Natural killer cell (primary cell): ENCODE measurements at regions not wholly inside any gene's neighbourhood (a gene's known extent, or its start where the extent isn't known, plus 50 kb on each side); places are given as distances from the start of the nearest gene placed in this dataset.
A peak's percentile ranks its signal among the peaks of the same experiment; 100 is the strongest.

Source experiments
- ATAC-seq, 3 donors: fragments of 150-1000 bp in 2 of 3; fragments of 200-7000 bp in 1 of 3; cut with Tn5 transposase; 1 replicate in 1 of 3; 2 replicates in 2 of 3; pipeline ENCODE4 v1.10.0; 2021; ENCODE audit warnings: mild to moderate bottlenecking in 2 of 3, moderate library complexity in 2 of 3
- DNase-seq, 2 donors: peaks; one replicate each; pipeline versions ENCODE4 v3.0.0 to v3.0.0-alpha.2; 2013 to 2021; ENCODE audit warnings: mixed read lengths in 1 of 2
- H3K27ac ChIP-seq: one replicate; pipeline ENCODE4 v1.5.1; 2013; ENCODE audit warnings: mild to moderate bottlenecking, low read length
- H3K27me3 ChIP-seq: one replicate; pipeline ENCODE4 v1.6.1; 2013; ENCODE audit warnings: low read length; ENCODE audit not compliant: control insufficient read depth, insufficient read depth
- H3K36me3 ChIP-seq: one replicate; pipeline ENCODE4 v1.6.1; 2013; ENCODE audit warnings: low read length; ENCODE audit not compliant: control insufficient read depth, insufficient read depth
- H3K4me1 ChIP-seq: one replicate; pipeline ENCODE4 v1.6.1; 2013; ENCODE audit warnings: low read length; ENCODE audit not compliant: control insufficient read depth, insufficient read depth
- H3K4me3 ChIP-seq: one replicate; pipeline ENCODE4 v1.5.1; 2013; ENCODE audit warnings: low read length
- H3K9me3 ChIP-seq: one replicate; pipeline ENCODE4 v1.6.1; 2013; ENCODE audit warnings: low read length; ENCODE audit not compliant: control insufficient read depth, insufficient read depth
- H3K27ac Mint-ChIP-seq, 2 donors: one replicate each; pipeline ENCODE4 v1.8.0; 2022; ENCODE audit warnings: mild to moderate bottlenecking in 2 of 2, mixed read lengths in 2 of 2, moderate library complexity in 1 of 2
- H3K27me3 Mint-ChIP-seq, 2 donors: one replicate each; pipeline ENCODE4 v1.8.0; 2022; ENCODE audit warnings: low read depth in 2 of 2, mixed read lengths in 2 of 2
- H3K36me3 Mint-ChIP-seq: one replicate; pipeline ENCODE4 v1.8.0; 2022; ENCODE audit warnings: mixed read lengths
- H3K4me1 Mint-ChIP-seq, 2 donors: one replicate each; pipeline ENCODE4 v1.8.0; 2022; ENCODE audit warnings: mixed read lengths in 2 of 2
- H3K4me3 Mint-ChIP-seq: one replicate; pipeline ENCODE4 v1.8.0; 2022; ENCODE audit warnings: mild to moderate bottlenecking, moderate library complexity, mixed read lengths
- H3K9me3 Mint-ChIP-seq, 2 donors: one replicate each; pipeline ENCODE4 v1.8.0; 2022; ENCODE audit warnings: mixed read lengths in 2 of 2
- CTCF ChIP-seq: fragments of 200-600 bp; IDR thresholded peaks from one replicate; pipeline ENCODE4 v1.8.0; 2022; ENCODE audit warnings: antibody characterized with exemption
- WGBS: methylation state at CpG from one replicate; pipeline ENCODE4 v1.1.7; 2013; ENCODE audit warnings: missing lambda C conversion rate; ENCODE audit not compliant: insufficient coverage; 5-methylcytosine and 5-hydroxymethylcytosine counted together
- intact Hi-C: fragments of 100-400 bp; cut with micrococcal nuclease; formaldehyde crosslinking; loops from one replicate; pipeline ENCODE4 v1.14.2; 2022

GRCh38 chr6:79782792-79783580 lies 151.9 kb downstream of the SH3BGRL2 start:
- H3K4me3 ChIP-seq: no peak overlapping the region
- ATAC-seq: peak in 1 of 3 donors; percentile 17
- no peaks in the 10 kb centered on the region for H3K27me3 ChIP-seq
- Mint-ChIP-seq H3K27me3 (peaks cover 6 to 8% of the 10 kb centered on the region in 2 donors), H3K4me1 (peaks cover 2 to 5% of the 10 kb centered on the region in 2 donors), H3K27ac (no peak overlapping the region), H3K9me3 (no peaks in the 10 kb centered on the region), H3K36me3 (no peaks in the 10 kb centered on the region), H3K4me3 (no peak overlapping the region)
- no peak overlapping the region for H3K27ac ChIP-seq
- no peaks in the 10 kb centered on the region for H3K9me3 ChIP-seq
- peaks cover 4% of the 10 kb centered on the region for H3K4me1 ChIP-seq
- TF ChIP-seq CTCF: no peak
- 67% methylated on average over 5 of the region's 5 CpGs for WGBS
- intact Hi-C loops: no loop called here
- no peak for DNase-seq
- H3K36me3 ChIP-seq: no peaks in the 10 kb centered on the region

- Mint-ChIP-seq H3K4me1 (peaks cover 6 to 11% of the 10 kb centered on the region in 2 donors), H3K27ac (no peak overlapping the region), H3K27me3 (peaks cover 8 to 13% of the 10 kb centered on the region in 2 donors), H3K36me3 (no peaks in the 10 kb centered on the region), H3K4me3 (no peak overlapping the region), H3K9me3 (no peaks in the 10 kb centered on the region)
- no peak overlapping the region for H3K4me3 ChIP-seq
- no peaks in the 10 kb centered on the region for H3K9me3 ChIP-seq
- ATAC-seq (no peak), DNase-seq (no peak)
- TF ChIP-seq CTCF: no peak
- H3K4me1 ChIP-seq: peaks cover 7% of the 10 kb centered on the region
- H3K27me3 ChIP-seq: no peaks in the 10 kb centered on the region
- intact Hi-C loops: no loop called here
- WGBS: 82% methylated on average over 4 of the region's 4 CpGs
- H3K36me3 ChIP-seq: no peaks in the 10 kb centered on the region
- no peak overlapping the region for H3K27ac ChIP-seq
Observed at GRCh38 chr6:79781916-79782315, 150.8 kb downstream of the SH3BGRL2 start.

- 100% methylated on average over 1 of the region's 1 CpG for WGBS
- Mint-ChIP-seq H3K4me1 (peaks cover 6 to 11% of the 10 kb centered on the region in 2 donors), H3K27me3 (peaks cover 12 to 15% of the 10 kb centered on the region in 2 donors), H3K36me3 (no peaks in the 10 kb centered on the region), H3K4me3 (no peak overlapping the region), H3K27ac (no peak overlapping the region), H3K9me3 (no peaks in the 10 kb centered on the region)
- intact Hi-C loops: no loop called here
- Histone ChIP-seq H3K27me3 (no peaks in the 10 kb centered on the region), H3K9me3 (no peaks in the 10 kb centered on the region), H3K36me3 (no peaks in the 10 kb centered on the region), H3K4me1 (peaks cover 7% of the 10 kb centered on the region), H3K27ac (no peak overlapping the region), H3K4me3 (no peak overlapping the region)
- TF ChIP-seq CTCF: no peak
- ATAC-seq: no peak
- no peak for DNase-seq
Observed at GRCh38 chr6:79780881-79781280, 149.8 kb downstream of the SH3BGRL2 start.

- Histone ChIP-seq H3K9me3 (no peaks in the 10 kb centered on the region), H3K36me3 (no peaks in the 10 kb centered on the region), H3K4me1 (peaks cover 7% of the 10 kb centered on the region), H3K4me3 (no peak overlapping the region), H3K27me3 (no peaks in the 10 kb centered on the region), H3K27ac (no peak overlapping the region)
- TF ChIP-seq CTCF: no peak
- ATAC-seq (no peak), DNase-seq (no peak)
- peaks cover 6 to 11% of the 10 kb centered on the region in 2 donors for H3K4me1 Mint-ChIP-seq
- intact Hi-C loops: loop anchor here (1.0 to 5.0 kb wide), 3 partner anchors 89 to 1973 kb away; partner anchors contain the start of gene TENT5A
- no peak overlapping the region for H3K27ac Mint-ChIP-seq
- peaks cover 12 to 14% of the 10 kb centered on the region in 2 donors for H3K27me3 Mint-ChIP-seq
- whole genome bisulfite sequencing: 90% methylated on average over 3 of the region's 4 CpGs
- H3K9me3 Mint-ChIP-seq: no peaks in the 10 kb centered on the region
- no peak overlapping the region for H3K4me3 Mint-ChIP-seq
- no peaks in the 10 kb centered on the region for H3K36me3 Mint-ChIP-seq
Observed at GRCh38 chr6:79778816-79779215, 147.7 kb downstream of the SH3BGRL2 start.
